DOHH2 (cell line): ENCODE measurements at regions not wholly inside any gene's neighbourhood (a gene's known extent, or its start where the extent isn't known, plus 50 kb on each side); places are given as distances from the start of the nearest gene placed in this dataset.

Experiments used
- CTCF ChIP-seq: fragments of 200-600 bp; sonication (generic); IDR thresholded peaks from one replicate; pipeline ENCODE4 v1.5.1; 2014; ENCODE audit warnings: antibody characterized with exemption, mild to moderate bottlenecking, low read depth, low read length; ENCODE audit not compliant: poor library complexity, severe bottlenecking
- EZH2phosphoT487 ChIP-seq: fragments of 200-600 bp; sonication (generic); IDR thresholded peaks from 2 replicates; pipeline ENCODE4 v1.6.1; 2017; ENCODE audit warnings: borderline replicate concordance, mild to moderate bottlenecking, antibody characterized with exemption, low read length, moderate library complexity, mixed read lengths

GRCh38 chr3:18657858-18658820 is 233.0 kb upstream of the SATB1 start:
- TF ChIP-seq CTCF (no peak), EZH2phosphoT487 (no peak)
